Mesendoderm (in vitro differentiated cells): ENCODE measurements at regions not wholly inside any gene's neighbourhood (a gene's known extent, or its start where the extent isn't known, plus 50 kb on each side); places are given as distances from the start of the nearest gene placed in this dataset.

Experiments used
- DNase-seq: peaks from one replicate; pipeline ENCODE4 v3.0.0; 2013
- H2AK5ac ChIP-seq: 2 replicates; pipeline ENCODE4 v1.6.1; 2013; ENCODE audit warnings: low read length, inconsistent platforms
- H2BK120ac ChIP-seq: 2 replicates; pipeline ENCODE4 v1.6.1; 2013; ENCODE audit warnings: low read depth, mild to moderate bottlenecking, low read length, moderate library complexity, mixed read lengths
- H2BK15ac ChIP-seq: replicated peaks from 2 replicates; pipeline ENCODE4 v1.6.1; 2013; ENCODE audit warnings: low read depth, mild to moderate bottlenecking, moderate library complexity
- H2BK5ac ChIP-seq: 2 replicates; pipeline ENCODE4 v1.6.1; 2013; ENCODE audit warnings: low read length, inconsistent platforms
- H3K18ac ChIP-seq: 2 replicates; pipeline ENCODE4 v1.6.1; 2013; ENCODE audit warnings: mild to moderate bottlenecking, low read length, mixed read lengths
- H3K23ac ChIP-seq: one replicate; pipeline ENCODE4 v1.6.1; 2013; ENCODE audit warnings: low read length
- H3K27ac ChIP-seq: 2 replicates; pipeline ENCODE4 v1.5.1; 2013; ENCODE audit warnings: low read depth, mild to moderate bottlenecking, inconsistent platforms, low read length, moderate library complexity
- H3K27me3 ChIP-seq: 2 replicates; pipeline ENCODE4 v1.6.1; 2013; ENCODE audit warnings: low read length, control low read depth, mild to moderate bottlenecking, inconsistent platforms; ENCODE audit not compliant: insufficient read depth, poor library complexity
- H3K36me3 ChIP-seq: 2 replicates; pipeline ENCODE4 v1.6.1; 2013; ENCODE audit warnings: low read length, inconsistent platforms; ENCODE audit not compliant: control insufficient read depth, insufficient read depth
- H3K4ac ChIP-seq: one replicate; pipeline ENCODE4 v1.6.1; 2013; ENCODE audit warnings: low read depth, mild to moderate bottlenecking, low read length, moderate library complexity
- H3K4me1 ChIP-seq: 2 replicates; pipeline ENCODE4 v1.6.1; 2013; ENCODE audit warnings: low read depth, low read length, inconsistent platforms; ENCODE audit not compliant: control insufficient read depth
- H3K4me2 ChIP-seq: 2 replicates; pipeline ENCODE4 v1.6.1; 2013; ENCODE audit warnings: low read length
- H3K4me3 ChIP-seq: 2 replicates; pipeline ENCODE4 v1.5.1; 2013; ENCODE audit warnings: mild to moderate bottlenecking, low read length
- H3K56ac ChIP-seq: one replicate; pipeline ENCODE4 v1.6.1; 2013; ENCODE audit warnings: low read length
- H3K79me1 ChIP-seq: 2 replicates; pipeline ENCODE4 v1.6.1; 2013; ENCODE audit warnings: low read length, inconsistent platforms
- H3K79me2 ChIP-seq: 2 replicates; pipeline ENCODE4 v1.6.1; 2013; ENCODE audit warnings: mild to moderate bottlenecking, low read length; ENCODE audit not compliant: control insufficient read depth, insufficient read depth
- H3K9ac ChIP-seq: 2 replicates; pipeline ENCODE4 v1.6.1; 2013; ENCODE audit warnings: low read length, inconsistent platforms
- H4K5ac ChIP-seq: one replicate; pipeline ENCODE4 v1.6.1; 2013; ENCODE audit warnings: low read length
- H4K8ac ChIP-seq: one replicate; pipeline ENCODE4 v1.6.1; 2013; ENCODE audit warnings: low read depth, mild to moderate bottlenecking, control low read depth, low read length, moderate library complexity
- WGBS: extraction: QIAGEN DNeasy Blood & Tissue Kit; methylation state at CpG from one replicate; pipeline ENCODE4 v1.1.7; 2013; ENCODE audit warnings: low lambda C conversion rate, missing lambda C conversion rate; ENCODE audit not compliant: insufficient coverage; ENCODE audit errors: extremely low coverage; 5-methylcytosine and 5-hydroxymethylcytosine counted together

DNA sequence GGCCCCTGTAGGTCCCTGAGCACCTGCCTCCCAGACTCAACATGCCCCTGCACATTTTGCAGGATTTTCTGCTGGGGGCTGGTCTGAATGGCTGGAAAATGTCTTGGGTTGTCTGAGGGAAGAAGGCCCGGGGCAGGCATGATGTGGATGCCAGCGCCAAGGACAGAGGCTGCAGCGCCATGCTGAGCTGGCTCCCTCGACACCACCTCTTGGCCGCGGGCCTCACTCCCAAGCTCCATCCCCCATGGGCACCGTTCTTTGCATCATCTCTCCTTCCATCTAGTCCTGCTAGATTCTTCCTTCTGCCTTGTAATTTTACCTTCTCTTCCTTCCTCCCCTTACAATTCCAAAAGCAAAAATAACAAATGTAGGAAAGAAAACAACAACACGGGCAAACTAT, 70.6 kb downstream of the ZIC5 start:
- no peak overlapping the region for H3K27ac ChIP-seq
- H4K8ac ChIP-seq: no peak overlapping the region
- no peaks in the 10 kb centered on the region for H3K4me1 ChIP-seq
- no peaks in the 10 kb centered on the region for H3K79me2 ChIP-seq
- no peak overlapping the region for H2AK5ac ChIP-seq
- H3K79me1 ChIP-seq: no peaks in the 10 kb centered on the region
- H3K23ac ChIP-seq: no peak overlapping the region
- no peak overlapping the region for H3K18ac ChIP-seq
- H3K27me3 ChIP-seq: no peaks in the 10 kb centered on the region
- no peak overlapping the region for H2BK15ac ChIP-seq
- H3K9ac ChIP-seq: no peak overlapping the region
- no peak overlapping the region for H3K4me3 ChIP-seq
- H2BK120ac ChIP-seq: no peak overlapping the region
- no peak overlapping the region for H2BK5ac ChIP-seq
- no peaks in the 10 kb centered on the region for H3K36me3 ChIP-seq
- no peak overlapping the region for H4K5ac ChIP-seq
- H3K4me2 ChIP-seq: no peak overlapping the region
- no peak overlapping the region for H3K4ac ChIP-seq
- no peak for DNase-seq
- no CpG with 5 or more reads among the region's 8 CpGs for WGBS
- H3K56ac ChIP-seq: no peak overlapping the region

DNA sequence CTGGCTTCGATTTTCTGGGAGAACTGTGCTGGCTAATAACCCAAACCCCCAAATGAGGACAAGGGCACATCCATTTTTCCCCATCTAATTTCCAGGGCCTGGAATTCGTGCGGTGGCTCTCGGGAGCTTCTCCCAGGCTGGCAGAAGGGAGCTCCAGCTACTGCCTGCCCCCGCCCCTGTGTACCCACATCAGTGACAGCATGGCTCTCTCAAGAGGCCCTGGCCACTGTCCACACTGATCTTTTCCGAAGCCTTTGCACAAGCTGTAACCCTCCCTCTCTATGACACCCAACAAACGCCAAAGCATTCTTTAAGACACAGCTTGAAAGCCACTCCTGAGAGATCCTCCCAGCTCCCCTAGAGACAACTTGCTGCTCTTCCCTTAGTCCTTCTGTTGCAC, 73.1 kb downstream of the ZIC5 start:
- no peak overlapping the region for H4K5ac ChIP-seq
- H3K27ac ChIP-seq: no peak overlapping the region
- no peak overlapping the region for H3K23ac ChIP-seq
- H2BK15ac ChIP-seq: no peak overlapping the region
- H4K8ac ChIP-seq: no peak overlapping the region
- no peak for DNase-seq
- H2BK120ac ChIP-seq: no peak overlapping the region
- H3K4ac ChIP-seq: no peak overlapping the region
- WGBS: no CpG with 5 or more reads among the region's 7 CpGs
- no peak overlapping the region for H2AK5ac ChIP-seq
- H2BK5ac ChIP-seq: no peak overlapping the region
- no peak overlapping the region for H3K56ac ChIP-seq
- H3K36me3 ChIP-seq: no peaks in the 10 kb centered on the region
- H3K4me3 ChIP-seq: no peak overlapping the region
- no peak overlapping the region for H3K4me2 ChIP-seq
- H3K27me3 ChIP-seq: peaks cover 9% of the 10 kb centered on the region
- no peaks in the 10 kb centered on the region for H3K4me1 ChIP-seq
- no peak overlapping the region for H3K18ac ChIP-seq
- no peaks in the 10 kb centered on the region for H3K79me2 ChIP-seq
- H3K79me1 ChIP-seq: no peaks in the 10 kb centered on the region
- no peak overlapping the region for H3K9ac ChIP-seq

DNA sequence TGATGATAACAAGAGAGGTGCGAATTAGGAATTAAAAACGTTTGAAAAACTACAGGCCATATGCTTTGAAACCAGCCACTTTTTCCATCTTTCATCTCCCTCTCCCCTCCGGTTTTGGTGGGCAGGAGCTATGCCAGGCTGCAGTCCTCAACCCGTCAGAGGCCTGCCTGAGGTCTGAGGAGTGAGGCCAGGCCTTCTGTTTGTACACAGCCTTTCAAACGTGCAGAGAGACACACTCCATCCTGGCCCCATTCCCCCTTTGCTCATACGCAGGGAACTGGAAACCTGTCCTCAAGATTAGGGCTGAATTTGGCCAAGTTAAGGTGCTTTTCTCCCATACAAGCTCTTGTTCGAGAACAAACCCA, 74.5 kb downstream of the ZIC5 start:
- Histone ChIP-seq H2BK120ac (no peak overlapping the region), H3K27ac (no peak overlapping the region), H2BK5ac (no peak overlapping the region), H3K9ac (no peak overlapping the region), H3K27me3 (peaks cover 9% of the 10 kb centered on the region), H3K4ac (no peak overlapping the region), H4K5ac (no peak overlapping the region), H3K4me3 (no peak overlapping the region), H2AK5ac (no peak overlapping the region), H3K18ac (no peak overlapping the region), H2BK15ac (no peak overlapping the region), H3K56ac (peak overlapping the region; percentile 7), H3K79me1 (no peaks in the 10 kb centered on the region), H3K4me1 (no peaks in the 10 kb centered on the region), H3K23ac (no peak overlapping the region), H3K4me2 (no peak overlapping the region), H4K8ac (no peak overlapping the region), H3K36me3 (no peaks in the 10 kb centered on the region), H3K79me2 (no peaks in the 10 kb centered on the region)
- no CpG with 5 or more reads among the region's 7 CpGs for whole genome bisulfite sequencing
- DNase-seq: no peak

DNA sequence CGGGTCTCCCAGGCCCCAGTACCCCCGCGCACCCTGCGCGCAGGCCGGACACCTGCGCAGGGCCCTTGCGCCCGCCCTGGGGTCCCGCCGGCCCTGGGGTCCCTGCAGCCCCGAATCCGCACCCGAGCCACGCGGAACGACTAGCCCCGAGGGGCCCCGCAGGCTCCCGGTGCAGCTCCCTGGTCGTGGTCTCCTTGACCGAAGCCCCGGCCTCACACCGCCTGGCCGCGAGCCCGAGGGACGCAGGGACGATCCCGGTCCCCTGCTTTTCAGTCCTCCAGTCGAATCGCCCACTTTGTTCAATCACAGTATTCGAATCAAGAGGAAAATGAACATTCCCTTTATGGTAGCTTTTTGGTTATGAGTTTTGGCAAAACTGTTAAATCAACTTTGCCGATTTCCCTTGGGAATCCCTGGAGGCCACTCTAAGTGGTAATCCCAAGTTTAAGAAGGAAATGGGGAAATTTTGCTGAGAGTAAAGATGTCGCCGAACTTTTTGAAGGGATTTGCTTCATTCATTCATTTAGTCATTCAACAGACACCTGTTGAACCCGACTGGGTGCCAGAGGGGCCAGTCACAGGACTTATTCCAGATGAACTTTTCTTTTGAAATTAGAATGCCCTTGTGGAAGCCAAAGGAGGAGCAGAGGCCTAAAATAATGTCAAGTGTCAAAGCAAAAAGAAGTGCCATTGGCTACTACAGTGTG, 75.0 kb downstream of the ZIC5 start:
- no peak overlapping the region for H3K23ac ChIP-seq

DNA sequence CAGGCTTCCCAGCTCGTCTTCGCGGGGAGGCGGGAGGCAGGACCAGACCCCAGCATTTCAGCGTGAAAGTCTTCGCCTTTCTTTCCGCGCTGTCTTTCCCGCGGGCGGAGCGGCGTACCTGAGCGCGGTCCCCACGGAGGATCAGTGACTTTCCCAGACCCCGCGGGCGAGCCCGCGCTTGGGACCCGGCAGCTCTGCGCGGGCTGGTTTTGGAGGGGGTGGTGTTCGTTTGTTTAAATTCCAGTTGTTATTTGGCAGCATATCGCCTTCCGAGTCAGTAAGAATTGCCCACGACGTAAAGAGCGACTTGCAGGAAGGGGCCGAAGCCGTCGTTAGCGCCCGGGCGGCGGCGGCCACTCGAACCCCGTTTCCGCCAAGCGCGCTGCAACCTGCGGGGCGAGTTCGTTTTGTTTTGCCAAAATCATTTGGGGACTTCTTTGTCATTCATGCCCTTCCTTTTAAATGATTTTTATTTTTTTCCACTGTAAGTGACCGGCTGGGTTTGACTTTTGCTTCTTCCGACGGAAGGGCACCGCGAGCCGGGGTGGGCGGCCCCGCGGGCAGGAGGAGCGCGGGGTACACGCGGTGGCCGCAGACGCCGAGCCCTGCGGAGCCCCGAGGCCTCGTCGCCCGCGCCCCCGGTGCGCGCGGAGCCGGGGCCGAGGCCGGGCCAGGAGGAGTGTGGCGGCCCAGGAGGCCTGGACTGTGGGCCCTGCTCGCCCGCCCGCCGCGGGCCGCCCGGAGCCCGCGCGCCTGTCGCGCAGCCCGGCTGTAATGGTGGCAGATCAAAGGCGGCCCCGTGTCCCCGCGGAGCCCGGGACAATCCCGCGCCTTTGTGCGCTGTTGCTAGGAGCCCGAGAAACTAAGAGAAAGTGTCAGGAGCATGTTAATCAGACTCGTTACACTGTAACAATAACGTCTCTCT, 75.9 kb downstream of the ZIC5 start:
- Histone ChIP-seq H3K27ac (no peak overlapping the region), H3K56ac (peak overlapping the region; percentile 64)
- peak; percentile 52 for DNase-seq

More for the DNA sequence above, 75.0 kb downstream of the ZIC5 start:
- no peak overlapping the region for H2AK5ac ChIP-seq
- H3K9ac ChIP-seq: no peak overlapping the region
- no peak overlapping the region for H3K27ac ChIP-seq
- H3K27me3 ChIP-seq: peaks cover 9% of the 10 kb centered on the region
- no peaks in the 10 kb centered on the region for H3K79me1 ChIP-seq
- H3K4ac ChIP-seq: no peak overlapping the region
- H3K4me3 ChIP-seq: no peak overlapping the region
- no peak overlapping the region for H3K18ac ChIP-seq
- H2BK15ac ChIP-seq: no peak overlapping the region
- H4K8ac ChIP-seq: no peak overlapping the region
- H3K36me3 ChIP-seq: no peaks in the 10 kb centered on the region
- H3K4me2 ChIP-seq: no peak overlapping the region
- no peak overlapping the region for H3K56ac ChIP-seq
- no peak overlapping the region for H2BK120ac ChIP-seq
- H2BK5ac ChIP-seq: no peak overlapping the region
- DNase-seq: no peak
- no peaks in the 10 kb centered on the region for H3K79me2 ChIP-seq
- no peak overlapping the region for H4K5ac ChIP-seq
- no peaks in the 10 kb centered on the region for H3K4me1 ChIP-seq
- no CpG with 5 or more reads among the region's 37 CpGs for WGBS

More for the DNA sequence above, 75.9 kb downstream of the ZIC5 start:
- H3K36me3 ChIP-seq: no peaks in the 10 kb centered on the region
- no peak overlapping the region for H3K23ac ChIP-seq
- H3K79me1 ChIP-seq: no peaks in the 10 kb centered on the region
- H3K4me2 ChIP-seq: peak overlapping the region; percentile 29
- no peak overlapping the region for H2BK5ac ChIP-seq
- peaks cover 9% of the 10 kb centered on the region for H3K27me3 ChIP-seq
- no peak overlapping the region for H4K8ac ChIP-seq
- H3K4me3 ChIP-seq: peak overlapping the region; percentile 17
- no peaks in the 10 kb centered on the region for H3K4me1 ChIP-seq
- no peak overlapping the region for H3K4ac ChIP-seq
- peak overlapping the region; percentile 54 for H3K18ac ChIP-seq
- H3K79me2 ChIP-seq: no peaks in the 10 kb centered on the region
- peak overlapping the region; percentile 45 for H3K9ac ChIP-seq
- H2AK5ac ChIP-seq: no peak overlapping the region
- H2BK15ac ChIP-seq: no peak overlapping the region
- WGBS: no CpG with 5 or more reads among the region's 100 CpGs
- no peak overlapping the region for H4K5ac ChIP-seq
- no peak overlapping the region for H2BK120ac ChIP-seq
